GM19023 (cell line): ENCODE measurements at regions not wholly inside any gene's neighbourhood (a gene's known extent, or its start where the extent isn't known, plus 50 kb on each side); places are given as distances from the start of the nearest gene placed in this dataset.
"Not testable (repeated sequence)": the region's sequence is repeated elsewhere in the genome, so short reads cannot be mapped to it uniquely, and the experiment has no call there.

Experiments
- ATAC-seq: cut with Tn5 transposase; IDR thresholded peaks from one replicate; pipeline ENCODE4 v1.9.1; 2021; ENCODE audit warnings: mild to moderate bottlenecking, moderate library complexity; ENCODE audit not compliant: unreplicated experiment

- ATAC-seq: no peak
Measured at GRCh38 chr14:51574009-51574408, 77.7 kb upstream of the FRMD6 start.

DNA sequence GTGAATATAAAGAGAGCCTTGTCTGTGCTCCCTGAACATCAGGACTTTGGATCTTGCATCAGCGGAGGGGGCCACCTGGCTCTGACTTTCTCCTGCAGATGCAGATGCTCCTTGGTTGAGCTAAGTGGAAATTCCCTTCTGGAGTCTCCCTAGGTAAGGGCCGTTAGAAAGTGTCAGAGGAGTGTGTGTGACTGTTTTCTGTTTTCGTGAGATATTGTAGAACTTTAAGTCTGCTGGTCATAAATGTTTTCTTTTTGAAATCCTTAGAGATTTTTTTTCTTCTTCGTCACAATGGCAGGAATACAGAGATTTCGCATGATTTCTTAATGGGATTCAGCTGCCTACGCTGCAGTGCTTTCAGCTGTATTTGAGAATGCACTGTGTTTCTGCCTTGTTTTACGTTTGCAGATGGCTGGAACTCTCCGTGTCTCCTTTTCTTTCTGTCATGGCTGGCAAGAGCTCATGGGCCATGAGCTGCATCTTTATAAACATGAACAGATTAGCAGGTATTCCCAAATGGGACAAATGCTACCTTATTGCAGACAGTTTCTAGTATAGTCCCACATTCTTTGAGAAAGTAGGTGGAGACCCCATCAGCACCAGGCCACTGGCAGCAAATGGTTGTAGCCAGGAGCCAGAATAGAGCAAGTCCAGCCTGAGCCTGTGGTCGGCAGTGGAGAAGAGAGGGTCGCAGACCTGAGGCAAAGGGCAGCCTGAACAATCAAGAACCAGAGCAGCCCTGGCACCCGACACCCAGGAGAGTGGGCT lies 76.2 kb upstream of the FRMD6 start:
- ATAC-seq: no peak

GRCh38 chr14:51576117-51576430 lies 75.6 kb upstream of the FRMD6 start:
- no peak for ATAC-seq

DNA sequence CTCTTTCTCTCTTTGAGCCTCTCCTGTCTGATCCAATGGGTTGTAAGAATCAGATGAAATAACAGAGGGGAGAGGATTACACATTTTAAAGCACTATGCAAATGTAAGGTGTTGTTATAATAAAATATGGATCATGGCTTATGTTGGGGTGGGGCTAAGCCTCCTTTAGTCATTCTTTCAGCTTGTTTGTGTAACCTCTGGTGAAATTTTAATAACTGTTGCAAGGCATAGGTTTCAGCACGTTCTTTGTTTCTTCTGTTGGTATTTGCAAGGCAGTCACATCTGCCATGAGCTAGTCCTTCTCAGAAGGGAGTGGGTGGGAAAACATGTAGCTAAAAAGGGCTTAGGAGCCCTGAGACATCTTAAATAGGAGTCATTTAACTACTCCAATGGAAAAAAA lies 74.8 kb upstream of the FRMD6 start:
- ATAC-seq: no peak

DNA sequence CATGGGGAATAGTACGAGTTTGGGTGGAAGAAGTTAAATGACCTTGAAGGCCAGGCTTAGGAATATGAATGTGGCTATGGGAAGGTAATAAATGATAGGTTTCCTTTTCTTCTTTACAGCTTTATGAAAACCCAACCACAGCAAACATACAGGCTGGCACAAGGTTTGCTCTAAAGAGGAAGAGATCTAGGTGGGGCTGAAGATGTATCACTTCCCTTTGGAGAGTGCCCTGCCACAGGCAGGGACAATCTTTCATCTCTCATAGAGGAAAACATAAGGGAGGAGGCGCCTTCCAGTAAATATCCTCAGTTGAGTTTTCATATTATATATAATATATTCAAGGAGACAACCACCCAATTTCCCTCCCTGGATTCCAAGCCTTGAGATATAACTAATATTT lies 72.9 kb upstream of the FRMD6 start:
- no peak for ATAC-seq

- no peak for ATAC-seq
Measured at GRCh38 chr14:51581017-51581881, 70.5 kb upstream of the FRMD6 start.

DNA sequence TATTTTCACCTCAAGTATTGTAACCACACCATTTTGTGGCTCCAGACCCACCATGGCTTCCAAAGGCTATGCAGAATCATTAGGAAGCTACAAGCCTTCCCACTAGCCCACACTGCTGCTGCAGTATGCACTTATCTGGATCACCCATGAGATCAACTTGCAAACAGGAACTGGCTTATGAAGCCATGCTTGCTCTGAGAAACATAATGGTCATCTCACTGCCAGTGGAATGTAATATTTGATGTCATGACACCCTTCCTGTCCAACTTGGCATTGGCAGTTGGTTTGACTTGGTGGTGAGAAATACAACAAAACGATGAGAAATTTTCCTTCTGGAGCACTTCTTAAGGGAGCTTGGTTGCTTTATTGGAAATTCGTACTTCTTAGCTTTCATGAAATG lies 69.3 kb upstream of the FRMD6 start:
- no peak for ATAC-seq

DNA sequence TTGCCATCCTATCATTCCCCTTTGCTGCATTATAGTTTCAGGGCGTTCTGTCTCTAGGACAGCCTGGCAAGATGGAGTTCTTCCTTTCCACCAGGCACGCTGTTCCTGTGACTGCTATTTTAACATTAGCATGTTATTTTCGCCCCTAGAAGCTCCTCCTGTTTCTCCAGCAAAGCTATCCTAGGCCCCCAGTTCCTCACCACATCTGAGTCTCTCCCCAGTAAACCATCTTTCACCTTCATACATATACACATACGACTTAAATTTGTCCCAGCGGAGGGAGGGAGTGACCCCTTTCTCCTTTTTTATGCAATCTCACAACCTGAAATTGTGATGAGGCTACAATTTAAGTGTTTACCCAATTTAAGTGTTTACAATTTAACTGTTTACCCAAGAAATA lies 66.7 kb upstream of the FRMD6 start:
- ATAC-seq: no peak

GRCh38 chr14:51592836-51593235 lies 58.9 kb upstream of the FRMD6 start:
- no peak for ATAC-seq

GRCh38 chr14:51593397-51593796 lies 58.3 kb upstream of the FRMD6 start:
- no peak for ATAC-seq

DNA sequence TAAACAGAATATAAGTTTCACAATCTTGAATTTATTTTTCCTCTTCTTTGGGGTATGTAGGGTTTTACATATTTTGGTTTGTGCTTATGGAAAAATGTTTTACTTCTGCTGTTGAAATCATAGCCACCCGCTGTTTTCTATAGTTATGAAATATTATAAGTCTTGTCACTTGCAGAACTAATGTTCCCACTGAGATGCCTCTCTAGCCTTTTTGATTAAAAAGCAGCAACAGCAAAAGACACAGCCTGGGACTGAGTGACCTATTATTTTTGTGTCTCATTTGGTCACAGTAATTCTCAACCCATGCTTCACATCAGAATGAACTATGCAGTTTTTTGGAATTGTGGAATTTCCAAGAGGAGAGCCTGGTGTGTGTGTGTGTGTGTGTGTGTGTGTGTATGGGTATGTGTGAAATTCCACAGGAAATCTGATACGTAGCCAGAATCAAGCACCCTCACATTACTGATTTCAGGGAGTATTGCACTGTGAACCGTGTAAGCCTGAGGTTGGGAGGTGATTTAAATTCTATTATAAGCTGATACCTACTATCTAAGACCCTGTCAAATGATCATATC lies 55.7 kb upstream of the FRMD6 start:
- ATAC-seq: no peak

GRCh38 chr14:51596488-51597117 lies 55.1 kb upstream of the FRMD6 start:
- ATAC-seq: peak; percentile 55

DNA sequence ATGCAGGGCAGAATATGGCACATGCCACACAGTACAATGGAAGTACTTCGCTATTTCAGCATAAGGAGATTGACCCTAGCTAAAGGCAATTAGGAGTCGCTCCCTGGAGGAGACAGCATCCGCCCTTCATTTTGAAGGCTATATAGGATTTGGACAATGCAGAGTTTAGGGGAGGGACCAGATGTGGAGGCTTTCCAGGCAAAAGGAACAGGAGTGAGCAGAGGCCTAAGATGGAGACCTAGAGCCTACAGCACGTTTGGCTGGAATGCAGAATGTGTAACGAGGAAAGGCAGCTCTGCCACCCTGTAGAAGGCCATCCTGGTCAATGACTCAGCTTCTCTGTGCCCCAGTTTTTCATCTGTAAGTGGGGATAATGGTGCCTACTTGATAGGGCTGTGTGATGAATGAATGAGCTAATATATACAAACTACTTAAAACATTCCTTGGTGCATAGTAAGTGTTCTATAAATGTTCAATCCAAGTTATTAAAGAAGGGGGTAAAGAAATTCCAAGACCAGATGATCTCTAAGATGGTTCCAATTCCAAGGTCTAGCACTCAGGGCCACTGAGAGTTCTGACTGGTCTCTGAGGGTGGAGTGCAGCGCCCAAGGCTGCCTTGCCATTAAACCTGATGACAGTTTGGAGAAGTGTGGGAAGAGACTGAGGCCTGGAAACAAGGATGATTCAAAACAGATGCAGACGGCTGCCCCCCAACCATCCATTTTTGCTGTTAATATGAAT lies 54.3 kb upstream of the FRMD6 start:
- no peak for ATAC-seq

DNA sequence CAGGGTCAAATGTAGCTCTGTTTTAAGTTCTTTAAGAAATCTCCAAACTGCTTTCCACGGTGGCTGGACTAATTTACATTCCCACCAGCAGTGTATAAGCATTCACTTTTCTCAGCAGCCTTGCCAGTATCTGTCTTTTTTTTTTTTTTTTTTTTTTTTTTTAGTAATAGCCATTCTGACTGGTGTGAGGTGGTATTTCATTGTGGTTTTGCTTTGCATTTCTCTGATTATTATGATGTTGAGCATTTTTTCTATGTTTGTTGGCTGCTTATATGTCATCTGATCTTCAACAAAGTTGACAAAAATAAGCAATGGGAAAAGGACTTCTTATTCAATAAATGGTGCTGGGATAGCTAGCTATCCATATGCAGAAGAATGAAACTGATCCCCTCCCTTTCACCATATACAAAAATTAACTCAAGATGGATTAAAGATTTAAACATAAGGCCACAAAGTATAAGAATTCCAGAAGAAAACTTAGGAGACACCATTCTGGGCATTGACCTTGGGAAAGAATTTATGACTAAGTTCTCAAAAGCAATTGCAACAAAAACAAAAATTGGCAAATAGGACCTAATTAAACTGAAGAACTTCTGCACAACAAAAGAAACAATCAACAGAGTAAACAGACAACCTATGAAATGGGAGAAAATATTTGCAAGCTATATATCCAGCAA lies 52.6 kb upstream of the FRMD6 start:
- ATAC-seq: not testable (repeated sequence)

DNA sequence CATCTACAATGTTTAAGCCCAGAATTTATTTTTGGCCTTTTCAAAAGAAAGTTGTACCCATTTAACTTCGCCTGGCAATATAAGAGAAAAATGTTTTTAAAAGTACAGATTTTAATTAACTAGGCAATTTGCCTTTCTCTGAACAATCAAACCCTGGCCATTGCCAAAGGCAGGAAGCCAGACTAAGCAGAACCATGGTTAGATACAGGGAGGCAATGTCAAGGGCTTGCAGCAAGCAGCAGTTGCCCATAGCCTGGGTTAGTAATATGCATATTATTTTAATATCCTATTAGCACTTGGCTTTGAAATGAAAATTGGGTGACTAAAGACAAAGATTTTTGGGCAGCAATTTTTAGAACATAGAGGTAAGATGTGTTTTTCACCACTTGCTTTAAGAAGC lies 51.1 kb upstream of the FRMD6 start:
- no peak for ATAC-seq
